ENCODE measurements at regions not wholly inside any gene's neighbourhood (a gene's known extent, or its start where the extent isn't known, plus 50 kb on each side); places are given as distances from the start of the nearest gene placed in this dataset.
"Not testable (repeated sequence)": the region's sequence is repeated elsewhere in the genome, so short reads cannot be mapped to it uniquely, and the experiment has no call there.

- peaks cover 0 to 6% (median 4%) of the 10 kb centered on the region in 3 donors for H3K27me3 Mint-ChIP-seq
- H3K9me3 Mint-ChIP-seq = peaks cover 11 to 46% (median 19%) of the 10 kb centered on the region in 7 donors
- H3K4me3 Mint-ChIP-seq = no peak overlapping the region
- H3K36me3 Mint-ChIP-seq = peaks cover 0 to 6% of the 10 kb centered on the region in 2 donors
- ATAC-seq (ENCODE audit: low read depth in 2 of 2) = no peak
- no peaks in the 10 kb centered on the region for H3K4me1 Mint-ChIP-seq
- DNase-seq = no peak
- no peak overlapping the region for H3K27ac Mint-ChIP-seq
These were observed 88.7 kb upstream of the USP29 start for GRCh38 chr19:57031106-57031505.

GRCh38 chr19:57033576-57033975 lies 86.2 kb upstream of the USP29 start:
- H3K36me3 Mint-ChIP-seq = peaks cover 0 to 16% of the 10 kb centered on the region in 2 donors
- H3K4me3 Mint-ChIP-seq = no peak overlapping the region
- H3K9me3 Mint-ChIP-seq = peaks cover 16 to 47% (median 30%) of the 10 kb centered on the region in 7 donors
- H3K27me3 Mint-ChIP-seq = peaks cover 0 to 4% (median 4%) of the 10 kb centered on the region in 3 donors
- no peak overlapping the region for H3K27ac Mint-ChIP-seq
- H3K4me1 Mint-ChIP-seq = no peaks in the 10 kb centered on the region
- DNase-seq = no peak
- no peak for ATAC-seq (ENCODE audit: low read depth in 2 of 2)

GRCh38 chr19:57034544-57034943 lies 85.2 kb upstream of the USP29 start:
- Mint-ChIP-seq H3K4me3 (no peak overlapping the region), H3K36me3 (peaks cover 0 to 16% of the 10 kb centered on the region in 2 donors), H3K27ac (no peak overlapping the region)

GRCh38 chr19:57035740-57036139 lies 84.0 kb upstream of the USP29 start:
- not testable (repeated sequence) for DNase-seq; H3K27me3 Mint-ChIP-seq; ATAC-seq (ENCODE audit: low read depth in 2 of 2); H3K4me1 Mint-ChIP-seq; H3K27ac Mint-ChIP-seq; H3K4me3 Mint-ChIP-seq
- Mint-ChIP-seq H3K36me3 (peaks cover 0 to 16% of the 10 kb centered on the region in 2 donors), H3K9me3 (peaks cover 20 to 41% (median 37%) of the 10 kb centered on the region in 7 donors)

More at GRCh38 chr19:57034544-57034943, 85.2 kb upstream of the USP29 start:
- Mint-ChIP-seq H3K27me3 (peaks cover 0 to 4% (median 4%) of the 10 kb centered on the region in 3 donors), H3K4me1 (no peaks in the 10 kb centered on the region), H3K9me3 (peaks cover 16 to 49% (median 30%) of the 10 kb centered on the region in 7 donors)
- no peak for DNase-seq
- no peak for ATAC-seq (ENCODE audit: low read depth in 2 of 2)

GRCh38 chr19:57037556-57037955 lies 82.2 kb upstream of the USP29 start:
- Mint-ChIP-seq H3K4me1 (no peaks in the 10 kb centered on the region), H3K9me3 (peaks cover 20 to 36% (median 30%) of the 10 kb centered on the region in 7 donors), H3K36me3 (peaks cover 0 to 16% of the 10 kb centered on the region in 2 donors), H3K27ac (no peak overlapping the region), H3K27me3 (peaks cover 0 to 4% (median 3%) of the 10 kb centered on the region in 3 donors), H3K4me3 (no peak overlapping the region)
- DNase-seq = no peak
- no peak for ATAC-seq (ENCODE audit: low read depth in 2 of 2)

DNA sequence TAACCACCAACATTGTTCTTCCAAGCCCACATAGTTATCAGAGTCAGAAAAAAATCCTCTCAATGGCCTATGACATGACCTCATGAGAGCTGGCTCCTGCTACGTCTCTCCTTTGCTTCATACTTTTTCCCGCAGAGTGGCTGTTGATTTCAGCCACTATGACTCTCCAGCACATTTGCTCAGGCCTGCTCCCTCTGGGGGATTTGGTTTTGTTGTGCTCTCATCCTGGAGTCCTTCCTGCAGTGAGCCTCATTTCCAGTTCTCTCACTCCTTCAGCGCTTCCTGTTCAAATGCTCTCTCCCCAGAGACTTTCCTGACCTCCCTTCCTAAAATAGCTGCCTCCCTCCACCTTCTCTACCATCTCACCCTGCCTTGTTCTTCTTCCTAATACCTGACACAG lies 72.0 kb upstream of the USP29 start:
- Mint-ChIP-seq H3K9me3 (peaks cover 4 to 37% (median 20%) of the 10 kb centered on the region in 7 donors), H3K4me1 (no peaks in the 10 kb centered on the region), H3K27me3 (peaks cover 0 to 8% (median 0%) of the 10 kb centered on the region in 3 donors), H3K36me3 (peaks cover 0 to 16% of the 10 kb centered on the region in 2 donors), H3K27ac (no peak overlapping the region), H3K4me3 (no peak overlapping the region)
- ATAC-seq (ENCODE audit: low read depth in 2 of 2) (no peak), DNase-seq (no peak)

DNA sequence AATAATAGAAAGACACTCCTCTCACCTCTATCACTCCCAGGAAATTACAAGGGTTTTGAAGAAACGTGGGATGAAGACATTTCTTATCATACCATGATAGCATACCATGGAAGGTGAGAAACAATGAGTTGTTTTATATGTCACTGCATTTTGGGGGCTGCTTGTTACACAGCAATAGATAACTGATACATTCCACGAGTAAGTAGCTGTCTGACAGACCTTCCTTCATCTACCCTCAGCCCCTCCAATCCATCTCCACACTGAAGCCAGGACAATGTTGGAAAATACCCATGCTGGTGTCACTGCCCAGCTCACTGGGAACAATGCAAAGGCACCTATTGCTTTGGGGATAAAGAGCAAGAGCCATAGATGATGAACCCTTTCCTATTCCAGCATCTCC lies 68.9 kb upstream of the USP29 start:
- H3K4me1 Mint-ChIP-seq = no peaks in the 10 kb centered on the region
- H3K27me3 Mint-ChIP-seq = peaks cover 0 to 8% (median 0%) of the 10 kb centered on the region in 3 donors
- H3K36me3 Mint-ChIP-seq = peaks cover 0 to 16% of the 10 kb centered on the region in 2 donors
- no peak overlapping the region for H3K27ac Mint-ChIP-seq
- no peak for DNase-seq
- ATAC-seq (ENCODE audit: low read depth in 2 of 2) = no peak
- peaks cover 12 to 40% (median 22%) of the 10 kb centered on the region in 7 donors for H3K9me3 Mint-ChIP-seq
- H3K4me3 Mint-ChIP-seq = no peak overlapping the region

DNA sequence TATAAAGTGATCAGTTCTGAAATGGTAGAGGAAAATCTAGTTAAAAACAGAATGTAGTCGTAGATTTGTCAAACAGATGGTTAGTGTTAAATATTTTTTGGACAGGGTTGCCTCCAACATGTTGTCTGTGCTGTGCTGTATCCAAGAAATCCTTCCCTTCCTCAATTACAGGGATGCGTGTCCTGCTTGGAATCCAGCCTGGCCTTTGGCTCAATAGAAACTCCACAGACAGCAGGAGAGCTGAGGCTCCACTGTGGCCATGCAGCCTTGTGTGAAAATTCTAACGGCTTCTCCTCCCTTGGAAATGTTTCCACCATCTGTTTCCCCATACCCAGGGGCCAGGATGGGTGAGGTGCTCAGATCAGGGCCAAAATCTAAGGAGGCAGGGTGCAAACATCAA lies 67.7 kb upstream of the USP29 start:
- DNase-seq (no peak), ATAC-seq (ENCODE audit: low read depth in 2 of 2) (no peak)
- Mint-ChIP-seq H3K27me3 (peaks cover 0 to 8% (median 0%) of the 10 kb centered on the region in 3 donors), H3K9me3 (peaks cover 14 to 45% (median 20%) of the 10 kb centered on the region in 7 donors), H3K4me3 (no peak overlapping the region), H3K4me1 (no peaks in the 10 kb centered on the region), H3K36me3 (peaks cover 0 to 16% of the 10 kb centered on the region in 2 donors), H3K27ac (no peak overlapping the region)

DNA sequence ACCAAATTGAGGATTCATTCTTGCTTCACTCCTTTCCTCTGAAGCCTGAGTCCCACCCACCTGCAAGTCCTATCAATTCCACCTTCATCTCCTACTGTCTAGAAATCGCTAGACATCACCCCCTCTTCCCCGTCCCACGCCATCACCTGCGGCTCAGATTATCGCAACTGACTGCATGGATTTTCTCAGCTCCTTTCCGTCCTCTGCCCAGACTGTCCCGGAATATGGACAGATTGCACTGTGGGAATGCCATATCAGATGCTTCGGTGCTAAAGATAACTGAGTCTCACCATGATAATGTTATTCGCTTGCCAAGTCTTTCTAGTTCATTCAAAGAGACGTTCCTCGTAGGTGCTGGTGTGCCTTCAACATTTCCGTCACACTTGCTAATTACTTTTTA lies 66.4 kb upstream of the USP29 start:
- H3K36me3 Mint-ChIP-seq = peaks cover 0 to 8% of the 10 kb centered on the region in 2 donors
- no peak for DNase-seq
- no peaks in the 10 kb centered on the region for H3K4me1 Mint-ChIP-seq
- no peak overlapping the region for H3K27ac Mint-ChIP-seq
- H3K27me3 Mint-ChIP-seq = no peaks in the 10 kb centered on the region
- H3K9me3 Mint-ChIP-seq = peaks cover 10 to 38% (median 16%) of the 10 kb centered on the region in 7 donors
- no peak overlapping the region for H3K4me3 Mint-ChIP-seq
- ATAC-seq (ENCODE audit: low read depth in 2 of 2) = no peak

DNA sequence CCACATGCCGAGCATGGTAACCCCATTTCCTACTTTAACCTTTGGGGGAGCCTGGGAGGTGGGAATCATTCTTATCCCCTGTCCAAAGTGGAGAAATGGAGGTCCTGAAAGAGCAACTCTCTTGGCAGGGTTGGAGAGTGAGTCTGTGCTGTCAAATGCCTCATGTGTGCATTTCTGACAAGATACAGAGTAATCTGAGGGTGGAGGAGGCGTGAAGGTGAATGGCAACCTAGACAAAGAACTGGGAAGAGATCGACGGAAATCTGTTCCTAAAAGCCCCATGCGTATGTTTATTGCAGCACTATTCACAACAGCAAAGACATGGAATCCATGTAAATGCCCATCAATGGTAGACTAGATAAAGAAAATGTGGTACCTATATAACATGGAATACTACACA lies 63.8 kb upstream of the USP29 start:
- H3K27ac Mint-ChIP-seq = no peak overlapping the region
- H3K27me3 Mint-ChIP-seq = peaks cover 0 to 3% (median 0%) of the 10 kb centered on the region in 3 donors

DNA sequence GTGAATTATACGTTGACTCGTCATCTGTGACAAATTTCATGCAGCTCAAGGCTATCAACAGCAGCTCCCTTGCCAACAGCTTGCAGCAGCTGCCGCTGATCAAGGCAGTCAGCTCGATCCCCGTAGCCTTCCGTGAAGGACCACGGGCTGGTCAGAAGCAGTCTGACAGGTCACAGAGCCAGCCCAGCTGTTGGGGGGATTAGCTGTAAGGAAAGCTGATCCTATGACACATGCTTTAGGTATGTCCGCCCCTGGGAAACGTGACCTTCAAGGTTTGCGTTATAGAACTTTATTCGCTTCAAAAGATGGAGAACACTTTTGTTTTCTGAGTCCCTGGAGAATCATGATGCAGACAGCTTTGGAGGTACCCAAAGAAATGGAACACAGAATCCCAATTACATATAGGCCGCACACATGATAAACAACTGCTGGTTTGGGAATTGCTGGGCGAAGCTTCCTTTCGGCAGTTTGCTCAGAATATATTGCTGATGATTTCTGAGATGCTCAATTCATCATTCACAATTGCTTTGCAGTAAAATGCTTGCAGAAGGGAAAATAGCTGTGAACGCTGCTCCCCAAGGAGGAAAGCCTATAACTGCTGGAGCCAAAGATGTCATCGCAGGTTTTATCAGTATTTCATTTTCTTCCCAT lies 62.6 kb upstream of the USP29 start:
- H3K4me1 Mint-ChIP-seq = no peaks in the 10 kb centered on the region
- peaks cover 0 to 14% of the 10 kb centered on the region in 2 donors for H3K36me3 Mint-ChIP-seq
- peak overlapping the region in 1 of 8 donors; percentile 33 for H3K4me3 Mint-ChIP-seq
- no peak overlapping the region for H3K27ac Mint-ChIP-seq
- DNase-seq = no peak
- H3K27me3 Mint-ChIP-seq = peaks cover 0 to 5% (median 0%) of the 10 kb centered on the region in 3 donors
- no peak for ATAC-seq (ENCODE audit: low read depth in 2 of 2)
- H3K9me3 Mint-ChIP-seq = peaks cover 4 to 29% (median 11%) of the 10 kb centered on the region in 7 donors

More for the DNA sequence above, 63.8 kb upstream of the USP29 start:
- ATAC-seq (ENCODE audit: low read depth in 2 of 2) = no peak
- H3K9me3 Mint-ChIP-seq = peaks cover 7 to 27% (median 12%) of the 10 kb centered on the region in 7 donors
- H3K4me3 Mint-ChIP-seq = no peak overlapping the region
- peaks cover 0 to 10% of the 10 kb centered on the region in 2 donors for H3K36me3 Mint-ChIP-seq
- no peaks in the 10 kb centered on the region for H3K4me1 Mint-ChIP-seq
- DNase-seq = no peak

DNA sequence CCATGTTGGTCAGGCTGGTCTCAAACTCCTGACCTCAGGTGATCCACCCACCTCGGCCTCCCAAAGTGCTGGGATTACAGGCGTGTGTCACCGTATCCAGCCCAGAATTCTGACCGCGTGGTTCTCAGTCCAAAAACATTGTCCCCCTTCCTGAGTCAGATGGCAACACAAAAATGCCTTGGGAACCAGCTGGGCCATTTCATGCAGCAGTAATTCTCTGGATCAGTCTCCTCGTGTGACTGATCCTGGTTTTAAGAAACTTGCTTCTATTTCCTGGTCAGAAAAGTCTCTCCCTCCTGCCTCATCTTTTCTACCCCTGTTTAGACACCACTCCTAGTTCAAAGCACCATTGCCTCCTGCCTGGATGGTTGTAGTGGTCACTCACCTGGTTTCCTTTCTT lies 60.9 kb upstream of the USP29 start:
- ATAC-seq (ENCODE audit: low read depth in 2 of 2) (no peak), DNase-seq (no peak)
- no peaks in the 10 kb centered on the region for H3K4me1 Mint-ChIP-seq
- H3K27me3 Mint-ChIP-seq = peaks cover 0 to 9% (median 9%) of the 10 kb centered on the region in 3 donors
- H3K9me3 Mint-ChIP-seq = peaks cover 6 to 37% (median 14%) of the 10 kb centered on the region in 7 donors
- H3K36me3 Mint-ChIP-seq = peaks cover 0 to 25% of the 10 kb centered on the region in 2 donors
- no peak overlapping the region for H3K4me3 Mint-ChIP-seq
- no peak overlapping the region for H3K27ac Mint-ChIP-seq

GRCh38 chr19:57063070-57063469 lies 56.7 kb upstream of the USP29 start:
- peaks cover 0 to 10% (median 9%) of the 10 kb centered on the region in 3 donors for H3K27me3 Mint-ChIP-seq
- no peak for ATAC-seq (ENCODE audit: low read depth in 2 of 2)
- no peak for DNase-seq
- H3K4me1 Mint-ChIP-seq = no peaks in the 10 kb centered on the region
- peaks cover 4 to 36% (median 16%) of the 10 kb centered on the region in 7 donors for H3K9me3 Mint-ChIP-seq
- H3K4me3 Mint-ChIP-seq = no peak overlapping the region
- H3K27ac Mint-ChIP-seq = no peak overlapping the region
- H3K36me3 Mint-ChIP-seq = peaks cover 0 to 26% of the 10 kb centered on the region in 2 donors

- no peak overlapping the region for H3K4me3 Mint-ChIP-seq
- peaks cover 0 to 12% of the 10 kb centered on the region in 2 donors for H3K36me3 Mint-ChIP-seq
- ATAC-seq (ENCODE audit: low read depth in 2 of 2) (no peak), DNase-seq (no peak)
- peaks cover 6 to 25% (median 16%) of the 10 kb centered on the region in 7 donors for H3K9me3 Mint-ChIP-seq
- peaks cover 0 to 9% (median 9%) of the 10 kb centered on the region in 3 donors for H3K27me3 Mint-ChIP-seq
- no peak overlapping the region for H3K27ac Mint-ChIP-seq
- H3K4me1 Mint-ChIP-seq = no peaks in the 10 kb centered on the region
These were observed 52.3 kb upstream of the USP29 start for GRCh38 chr19:57067440-57067839.

All from naive B cell (primary cell).